ENCODE measurements at regions not wholly inside any gene's neighbourhood (a gene's known extent, or its start where the extent isn't known, plus 50 kb on each side); places are given as distances from the start of the nearest gene placed in this dataset.
"Not testable (repeated sequence)": the region's sequence is repeated elsewhere in the genome, so short reads cannot be mapped to it uniquely, and the experiment has no call there.

GRCh38 chr16:61418802-61419201 lies 617.4 kb downstream of the CDH8 start:
- H3K27ac ChIP-seq (ENCODE audit: low read depth, low read length); H3K36me3 ChIP-seq (ENCODE audit: control insufficient read depth, insufficient read depth, low read length); H3K9ac ChIP-seq (ENCODE audit: low read length); H3K4me3 ChIP-seq (ENCODE audit: low read length); H3K27me3 ChIP-seq (ENCODE audit: control insufficient read depth, insufficient read depth, low read length); H3K4me1 ChIP-seq (ENCODE audit: control insufficient read depth, insufficient read depth, low read length): not testable (repeated sequence)

- no peaks in the 10 kb centered on the region for H3K4me1 ChIP-seq (ENCODE audit: control insufficient read depth, insufficient read depth, low read length)
- H3K4me3 ChIP-seq (ENCODE audit: low read length), result no peak overlapping the region
- no peaks in the 10 kb centered on the region for H3K36me3 ChIP-seq (ENCODE audit: control insufficient read depth, insufficient read depth, low read length)
These were observed 621.1 kb downstream of the CDH8 start for GRCh38 chr16:61415126-61415525.

GRCh38 chr16:61413021-61413420 lies 623.2 kb downstream of the CDH8 start:
- Histone ChIP-seq H3K4me1 (ENCODE audit: control insufficient read depth, insufficient read depth, low read length) (no peaks in the 10 kb centered on the region), H3K9ac (ENCODE audit: low read length) (no peak overlapping the region), H3K27ac (ENCODE audit: low read depth, low read length) (no peak overlapping the region), H3K27me3 (ENCODE audit: control insufficient read depth, insufficient read depth, low read length) (no peaks in the 10 kb centered on the region), H3K4me3 (ENCODE audit: low read length) (no peak overlapping the region), H3K36me3 (ENCODE audit: control insufficient read depth, insufficient read depth, low read length) (no peaks in the 10 kb centered on the region)

More at GRCh38 chr16:61415126-61415525, 621.1 kb downstream of the CDH8 start:
- Histone ChIP-seq H3K9ac (ENCODE audit: low read length) (no peak overlapping the region), H3K27me3 (ENCODE audit: control insufficient read depth, insufficient read depth, low read length) (no peaks in the 10 kb centered on the region), H3K27ac (ENCODE audit: low read depth, low read length) (no peak overlapping the region)

- no peak overlapping the region for H3K4me3 ChIP-seq (ENCODE audit: low read length)
- H3K4me1 ChIP-seq (ENCODE audit: control insufficient read depth, insufficient read depth, low read length), result no peaks in the 10 kb centered on the region
- no peak overlapping the region for H3K9ac ChIP-seq (ENCODE audit: low read length)
- no peak overlapping the region for H3K27ac ChIP-seq (ENCODE audit: low read depth, low read length)
- no peaks in the 10 kb centered on the region for H3K36me3 ChIP-seq (ENCODE audit: control insufficient read depth, insufficient read depth, low read length)
- no peaks in the 10 kb centered on the region for H3K27me3 ChIP-seq (ENCODE audit: control insufficient read depth, insufficient read depth, low read length)
These were observed 623.7 kb downstream of the CDH8 start for GRCh38 chr16:61412562-61412961.

DNA sequence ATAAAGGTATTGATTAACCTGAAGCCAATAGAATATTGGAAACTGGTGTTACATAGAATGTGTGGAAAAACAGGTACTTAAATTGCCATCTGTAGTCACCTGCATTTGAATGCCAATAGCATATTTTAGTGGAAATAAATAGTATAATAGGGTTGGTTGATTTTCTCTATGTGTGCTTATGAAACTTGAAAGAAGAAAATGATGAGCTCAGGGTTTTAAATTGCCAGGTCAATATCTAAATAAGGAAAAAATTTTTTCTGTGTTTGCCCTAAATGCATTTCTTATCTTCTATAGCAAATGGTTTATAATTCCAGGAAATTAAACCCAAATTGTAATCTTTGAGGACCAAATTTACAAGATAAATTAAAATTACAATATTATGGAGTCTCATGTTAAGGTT lies 626.6 kb downstream of the CDH8 start:
- no peaks in the 10 kb centered on the region for H3K36me3 ChIP-seq (ENCODE audit: control insufficient read depth, insufficient read depth, low read length)
- no peak overlapping the region for H3K4me3 ChIP-seq (ENCODE audit: low read length)
- H3K4me1 ChIP-seq (ENCODE audit: control insufficient read depth, insufficient read depth, low read length), result no peaks in the 10 kb centered on the region
- H3K9ac ChIP-seq (ENCODE audit: low read length), result no peak overlapping the region
- no peak overlapping the region for H3K27ac ChIP-seq (ENCODE audit: low read depth, low read length)
- H3K27me3 ChIP-seq (ENCODE audit: control insufficient read depth, insufficient read depth, low read length), result no peaks in the 10 kb centered on the region

GRCh38 chr16:61403386-61403785 lies 632.9 kb downstream of the CDH8 start:
- Histone ChIP-seq H3K27me3 (ENCODE audit: control insufficient read depth, insufficient read depth, low read length) (no peaks in the 10 kb centered on the region), H3K4me1 (ENCODE audit: control insufficient read depth, insufficient read depth, low read length) (no peaks in the 10 kb centered on the region), H3K27ac (ENCODE audit: low read depth, low read length) (no peak overlapping the region), H3K9ac (ENCODE audit: low read length) (no peak overlapping the region), H3K4me3 (ENCODE audit: low read length) (no peak overlapping the region), H3K36me3 (ENCODE audit: control insufficient read depth, insufficient read depth, low read length) (no peaks in the 10 kb centered on the region)

GRCh38 chr16:61391896-61392295 lies 644.3 kb downstream of the CDH8 start:
- H3K9ac ChIP-seq (ENCODE audit: low read length), result no peak overlapping the region
- no peak overlapping the region for H3K4me3 ChIP-seq (ENCODE audit: low read length)
- no peaks in the 10 kb centered on the region for H3K36me3 ChIP-seq (ENCODE audit: control insufficient read depth, insufficient read depth, low read length)
- no peaks in the 10 kb centered on the region for H3K4me1 ChIP-seq (ENCODE audit: control insufficient read depth, insufficient read depth, low read length)
- H3K27ac ChIP-seq (ENCODE audit: low read depth, low read length), result no peak overlapping the region
- no peaks in the 10 kb centered on the region for H3K27me3 ChIP-seq (ENCODE audit: control insufficient read depth, insufficient read depth, low read length)

DNA sequence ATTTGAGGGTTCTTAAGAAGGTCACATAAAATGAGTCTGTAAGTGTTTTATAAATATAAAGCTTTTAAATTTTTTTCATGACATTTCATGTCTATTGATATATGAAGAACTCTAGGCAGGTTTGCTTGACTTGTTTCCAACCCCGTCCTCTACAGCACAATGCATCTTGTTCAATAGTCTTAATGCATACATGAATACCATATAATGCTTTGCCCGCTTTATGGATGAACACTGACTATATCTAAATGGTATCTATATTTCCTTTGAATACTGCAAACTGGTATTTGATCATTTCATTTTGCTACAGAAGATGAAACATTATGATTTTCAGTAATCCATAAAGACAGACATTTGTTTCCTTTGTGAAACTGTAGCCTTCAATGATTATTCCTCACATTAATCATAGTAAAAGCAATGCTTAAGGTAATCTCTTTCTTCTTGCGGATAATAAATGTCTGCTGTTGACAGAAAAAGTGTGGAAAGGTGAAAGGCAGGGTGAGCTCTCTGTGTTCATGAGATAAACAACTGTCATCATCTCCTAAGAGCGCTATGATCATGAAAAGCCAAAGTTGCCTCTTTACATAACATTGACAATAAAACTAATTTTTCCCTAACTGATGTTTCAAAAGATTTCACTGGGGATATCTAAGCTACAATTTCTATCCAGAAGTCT lies 645.1 kb downstream of the CDH8 start:
- Histone ChIP-seq H3K27ac (ENCODE audit: low read depth, low read length) (no peak overlapping the region), H3K36me3 (ENCODE audit: control insufficient read depth, insufficient read depth, low read length) (no peaks in the 10 kb centered on the region), H3K9ac (ENCODE audit: low read length) (no peak overlapping the region)

DNA sequence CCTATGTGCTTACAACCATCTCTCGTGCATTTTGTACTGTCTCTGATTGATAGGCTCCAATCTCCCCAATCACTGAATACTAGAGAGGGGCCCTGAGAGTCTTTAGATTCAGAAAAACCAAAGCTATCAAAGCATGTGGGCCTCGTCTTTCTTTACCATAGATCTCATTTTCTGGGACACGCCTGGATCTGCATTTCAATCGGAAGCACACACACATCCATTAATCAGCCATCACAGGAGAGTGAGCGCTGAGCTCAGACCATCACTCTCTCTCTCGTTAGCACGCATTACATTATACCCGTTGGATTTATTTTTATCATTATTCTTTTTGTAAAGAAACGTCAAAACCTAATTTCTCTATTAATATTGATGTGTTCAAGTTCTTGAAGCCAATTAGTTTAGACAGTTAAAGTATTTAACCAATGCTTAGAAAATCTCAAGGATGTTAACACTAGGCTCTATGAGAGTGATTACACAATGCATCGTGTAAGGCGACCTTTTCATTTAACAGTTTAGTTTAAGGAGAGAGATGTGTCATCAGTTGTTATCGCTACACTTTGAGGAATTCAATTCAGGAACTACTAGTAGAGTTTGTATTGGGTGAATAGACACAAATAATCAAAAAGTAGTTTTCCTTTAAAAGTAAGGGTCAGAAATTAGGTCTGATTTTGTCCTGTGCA lies 650.7 kb downstream of the CDH8 start:
- Histone ChIP-seq H3K9ac (ENCODE audit: low read length) (no peak overlapping the region), H3K4me1 (ENCODE audit: control insufficient read depth, insufficient read depth, low read length) (no peaks in the 10 kb centered on the region), H3K27me3 (ENCODE audit: control insufficient read depth, insufficient read depth, low read length) (no peaks in the 10 kb centered on the region), H3K36me3 (ENCODE audit: control insufficient read depth, insufficient read depth, low read length) (no peaks in the 10 kb centered on the region), H3K27ac (ENCODE audit: low read depth, low read length) (no peak overlapping the region), H3K4me3 (ENCODE audit: low read length) (no peak overlapping the region)

More for the DNA sequence above, 645.1 kb downstream of the CDH8 start:
- H3K27me3 ChIP-seq (ENCODE audit: control insufficient read depth, insufficient read depth, low read length), result no peaks in the 10 kb centered on the region
- H3K4me3 ChIP-seq (ENCODE audit: low read length), result no peak overlapping the region
- no peaks in the 10 kb centered on the region for H3K4me1 ChIP-seq (ENCODE audit: control insufficient read depth, insufficient read depth, low read length)

DNA sequence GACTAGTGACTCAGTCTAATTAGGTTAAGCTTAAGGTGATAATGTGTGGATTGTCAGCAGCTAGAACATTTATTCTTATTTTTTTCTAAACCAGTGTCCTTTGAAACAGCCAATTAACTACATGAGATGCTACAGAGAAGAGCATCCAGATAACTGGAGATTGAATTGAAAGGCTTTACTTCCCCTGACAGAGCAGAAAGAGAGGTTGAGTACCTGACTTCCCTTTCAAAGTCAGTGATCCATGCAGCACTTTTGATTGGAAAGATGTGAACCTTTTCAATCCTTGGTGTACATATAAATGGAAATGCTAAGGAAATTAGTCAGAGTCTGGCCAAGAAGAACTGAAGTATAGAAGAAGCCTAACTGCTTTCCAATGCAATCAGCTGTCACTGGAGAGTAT lies 653.8 kb downstream of the CDH8 start:
- H3K36me3 ChIP-seq (ENCODE audit: control insufficient read depth, insufficient read depth, low read length), result no peaks in the 10 kb centered on the region
- no peak overlapping the region for H3K9ac ChIP-seq (ENCODE audit: low read length)
- no peak overlapping the region for H3K27ac ChIP-seq (ENCODE audit: low read depth, low read length)
- H3K27me3 ChIP-seq (ENCODE audit: control insufficient read depth, insufficient read depth, low read length), result no peaks in the 10 kb centered on the region
- H3K4me3 ChIP-seq (ENCODE audit: low read length), result no peak overlapping the region
- H3K4me1 ChIP-seq (ENCODE audit: control insufficient read depth, insufficient read depth, low read length), result no peaks in the 10 kb centered on the region

- no peak overlapping the region for H3K27ac ChIP-seq (ENCODE audit: low read depth, low read length)
- no peaks in the 10 kb centered on the region for H3K36me3 ChIP-seq (ENCODE audit: control insufficient read depth, insufficient read depth, low read length)
- no peak overlapping the region for H3K4me3 ChIP-seq (ENCODE audit: low read length)
- no peaks in the 10 kb centered on the region for H3K27me3 ChIP-seq (ENCODE audit: control insufficient read depth, insufficient read depth, low read length)
- H3K9ac ChIP-seq (ENCODE audit: low read length), result no peak overlapping the region
- H3K4me1 ChIP-seq (ENCODE audit: control insufficient read depth, insufficient read depth, low read length), result no peaks in the 10 kb centered on the region
These were observed 656.9 kb downstream of the CDH8 start for GRCh38 chr16:61379311-61379710.

DNA sequence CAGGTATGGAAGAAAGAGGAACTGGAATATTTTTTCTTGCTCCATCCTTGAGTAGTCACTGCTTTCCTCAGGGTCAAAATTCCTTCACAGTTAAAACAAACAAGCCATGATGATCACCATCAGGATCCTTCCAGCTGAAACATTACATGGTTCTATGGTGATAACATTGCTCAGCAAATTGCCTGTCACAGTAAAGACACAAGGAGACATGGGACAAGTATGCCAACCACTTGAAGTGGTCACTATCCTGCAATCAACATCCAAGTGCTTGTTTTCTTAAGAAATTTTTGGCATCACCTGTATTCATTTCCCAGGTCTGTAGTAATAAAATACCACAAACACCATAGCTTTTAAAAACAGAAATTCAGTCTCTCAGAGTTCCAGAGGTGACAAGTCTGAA lies 662.2 kb downstream of the CDH8 start:
- H3K36me3 ChIP-seq (ENCODE audit: control insufficient read depth, insufficient read depth, low read length), result no peaks in the 10 kb centered on the region
- H3K4me3 ChIP-seq (ENCODE audit: low read length), result no peak overlapping the region
- H3K27ac ChIP-seq (ENCODE audit: low read depth, low read length), result no peak overlapping the region
- H3K9ac ChIP-seq (ENCODE audit: low read length), result no peak overlapping the region
- H3K27me3 ChIP-seq (ENCODE audit: control insufficient read depth, insufficient read depth, low read length), result no peaks in the 10 kb centered on the region
- H3K4me1 ChIP-seq (ENCODE audit: control insufficient read depth, insufficient read depth, low read length), result no peaks in the 10 kb centered on the region

GRCh38 chr16:61371881-61372280 lies 664.4 kb downstream of the CDH8 start:
- Histone ChIP-seq H3K27me3 (ENCODE audit: control insufficient read depth, insufficient read depth, low read length) (no peaks in the 10 kb centered on the region), H3K9ac (ENCODE audit: low read length) (no peak overlapping the region), H3K4me1 (ENCODE audit: control insufficient read depth, insufficient read depth, low read length) (no peaks in the 10 kb centered on the region), H3K4me3 (ENCODE audit: low read length) (no peak overlapping the region), H3K27ac (ENCODE audit: low read depth, low read length) (no peak overlapping the region), H3K36me3 (ENCODE audit: control insufficient read depth, insufficient read depth, low read length) (no peaks in the 10 kb centered on the region)

Measured in rectal smooth muscle tissue (tissue), 1 donor.